GM12878 (cell line): ENCODE measurements at regions not wholly inside any gene's neighbourhood (a gene's known extent, or its start where the extent isn't known, plus 50 kb on each side); places are given as distances from the start of the nearest gene placed in this dataset.

Source experiments
- ATAC-seq: fragments of 200-7000 bp; cut with Tn5 transposase; 3 replicates; pipeline ENCODE4 v1.9.1; 2020; ENCODE audit warnings: mild to moderate bottlenecking, moderate library complexity
- BruUV-seq: library from RNA; stranded (reverse); fragments of 400-500 nt; replicated peaks from 2 replicates; lab custom pipeline; 2021; lab: Mats Ljungman, UMichigan
- CTCF ChIA-PET: fragments of 300-600 bp; sonication (Branson Sonifier 250); formaldehyde crosslinking; extraction: SDS; loops from one replicate; lab custom pipeline; 2021; ENCODE audit warnings: inconsistent platforms; lab: Yijun Ruan, JAX
- POLR2A ChIA-PET: fragments of 350-600 bp; formaldehyde crosslinking; extraction: SDS; loops from one replicate; lab custom pipeline; 2021; ENCODE audit warnings: inconsistent platforms; lab: Charles Lee
- RAD21 ChIA-PET: fragments of 300-600 bp; sonication (Branson Sonifier 250); formaldehyde crosslinking; loops from one replicate; lab custom pipeline; 2023; ENCODE audit warnings: antibody characterized with exemption; ENCODE audit not compliant: unreplicated experiment; lab: Charles Lee
- SMC1A ChIA-PET: fragments of 300-600 bp; sonication (Branson Sonifier 250); formaldehyde crosslinking; loops from one replicate; lab custom pipeline; 2023; ENCODE audit not compliant: unreplicated experiment, uncharacterized antibody; lab: Charles Lee
- DNase-seq: peaks from one replicate; pipeline ENCODE4 v3.0.0-alpha.2; 2011; ENCODE audit warnings: low read depth, low spot score
- FAIRE-seq: peaks from 3 replicates; lab custom pipeline; 2011; peaks lifted over from hg19 to GRCh38; lab: Jason Lieb, UNC
- H2AFZ ChIP-seq: 2 replicates; pipeline ENCODE4 v1.6.0; 2011; ENCODE audit warnings: low read depth, low read length, control low read depth; ENCODE audit not compliant: control insufficient read depth
- H3K27ac ChIP-seq: 2 replicates; pipeline ENCODE4 v1.5.1; 2011; ENCODE audit warnings: control low read depth; ENCODE audit not compliant: control insufficient read depth, insufficient read depth
- H3K27me3 ChIP-seq, 2 experiments: replicated peaks in 1 of 2; 2 replicates each; pipeline versions ENCODE4 v1.6.0 to v1.6.1; 2011; ENCODE audit warnings: low read length in 1 of 2; ENCODE audit not compliant: control insufficient read depth in 2 of 2, insufficient read depth in 2 of 2
- H3K36me3 ChIP-seq, 2 experiments: 2 replicates each; pipeline ENCODE4 v1.5.1; 2011; ENCODE audit warnings: low read length in 1 of 2; ENCODE audit not compliant: control insufficient read depth in 2 of 2, insufficient read depth in 2 of 2
- H3K4me1 ChIP-seq: 2 replicates; pipeline ENCODE4 v1.6.1; 2011; ENCODE audit warnings: mild to moderate bottlenecking, low read length, moderate library complexity, mixed read lengths; ENCODE audit not compliant: control insufficient read depth, insufficient read depth
- H3K4me2 ChIP-seq: 2 replicates; pipeline ENCODE4 v1.6.0; 2011; ENCODE audit warnings: control low read depth; ENCODE audit not compliant: control insufficient read depth, insufficient read depth
- H3K4me3 ChIP-seq: fragments of 200-600 bp; sonication (generic); 2 replicates; pipeline ENCODE4 v1.5.1; 2016
- H3K79me2 ChIP-seq: 2 replicates; pipeline ENCODE4 v1.6.0; 2011; ENCODE audit warnings: low read length; ENCODE audit not compliant: control insufficient read depth, insufficient read depth
- H3K9ac ChIP-seq: 2 replicates; pipeline ENCODE4 v1.8.0; 2011; ENCODE audit warnings: low read length, control low read depth, mixed read lengths; ENCODE audit not compliant: control insufficient read depth, insufficient read depth
- H3K9me3 ChIP-seq: replicated peaks from 3 replicates; pipeline ENCODE4 v1.5.1; 2011; ENCODE audit warnings: mild to moderate bottlenecking, low read length; ENCODE audit not compliant: control insufficient read depth, insufficient read depth
- H4K20me1 ChIP-seq: 2 replicates; pipeline ENCODE4 v1.6.0; 2011; ENCODE audit not compliant: control insufficient read depth, insufficient read depth
- ASH2L ChIP-seq: fragments of 300-600, 200-600 bp; sonication (generic); IDR thresholded peaks from 2 replicates; pipeline ENCODE4 v1.6.1; 2017; ENCODE audit warnings: low read depth, mild to moderate bottlenecking, borderline replicate concordance
- CBX5 ChIP-seq: sonication (generic); IDR thresholded peaks from 2 replicates; pipeline ENCODE4 v1.6.1; 2016; ENCODE audit warnings: low read depth, moderate library complexity, mild to moderate bottlenecking, inconsistent platforms
- ESRRA ChIP-seq: IDR thresholded peaks from 2 replicates; pipeline ENCODE4 v1.6.1; 2012; ENCODE audit warnings: mild to moderate bottlenecking, low read length, improper control_type of control experiment
- KLF5 ChIP-seq: fragments of 450-650 bp; IDR thresholded peaks from 2 replicates; pipeline ENCODE4 v1.6.1; 2014; ENCODE audit warnings: mild to moderate bottlenecking; ENCODE audit not compliant: partially characterized antibody
- LARP7 ChIP-seq: fragments of 450-650 bp; IDR thresholded peaks from 2 replicates; pipeline ENCODE4 v1.6.1; 2017; ENCODE audit warnings: mild to moderate bottlenecking
- NFXL1 ChIP-seq: fragments of 450-650 bp; IDR thresholded peaks from 2 replicates; pipeline ENCODE4 v1.6.1; 2017; ENCODE audit warnings: antibody characterized with exemption, mild to moderate bottlenecking, borderline replicate concordance
- NR2C1 ChIP-seq: fragments of 450-650 bp; IDR thresholded peaks from 2 replicates; pipeline ENCODE4 v1.6.1; 2017; ENCODE audit warnings: antibody characterized with exemption, mild to moderate bottlenecking, moderate library complexity
- NR2C2 ChIP-seq: IDR thresholded peaks from 2 replicates; pipeline ENCODE4 v1.6.1; 2011; ENCODE audit warnings: borderline replicate concordance, low read depth; ENCODE audit not compliant: control insufficient read depth, insufficient read length
- NRF1 ChIP-seq: conservative IDR thresholded peaks from 2 replicates; pipeline ENCODE4 v1.6.1; 2011; ENCODE audit warnings: mild to moderate bottlenecking, low read depth, low read length, improper control_type of control experiment
- RAD51 ChIP-seq: fragments of 450-650 bp; IDR thresholded peaks from 2 replicates; pipeline ENCODE4 v1.6.1; 2016; ENCODE audit warnings: moderate library complexity, mild to moderate bottlenecking, inconsistent platforms
- RUNX3 ChIP-seq: IDR thresholded peaks from 2 replicates; pipeline ENCODE4 v1.6.1; 2012; ENCODE audit warnings: low read length, inconsistent platforms
- SIN3A ChIP-seq: IDR thresholded peaks from 2 replicates; pipeline ENCODE4 v1.6.1; 2012; ENCODE audit warnings: low read depth, low read length, improper control_type of control experiment
- SIX5 ChIP-seq: IDR thresholded peaks from 2 replicates; pipeline ENCODE4 v1.6.1; 2011; ENCODE audit warnings: mild to moderate bottlenecking, low read depth, low read length, moderate library complexity; ENCODE audit not compliant: severe bottlenecking
- SRF ChIP-seq, 2 experiments: IDR thresholded peaks; 2 replicates each; pipeline ENCODE4 v1.6.1; 2011; ENCODE audit warnings: low read depth in 2 of 2, low read length in 2 of 2, mild to moderate bottlenecking in 1 of 2, moderate library complexity in 1 of 2
- ZNF622 ChIP-seq: fragments of 450-650 bp; IDR thresholded peaks from 2 replicates; pipeline ENCODE4 v1.6.1; 2017; ENCODE audit warnings: mild to moderate bottlenecking, inconsistent platforms
- ZSCAN29 ChIP-seq: fragments of 450-650 bp; IDR thresholded peaks from 2 replicates; pipeline ENCODE4 v1.6.1; 2017; ENCODE audit warnings: mild to moderate bottlenecking, moderate library complexity
- WGBS: methylation state at CpG from one replicate; pipeline ENCODE4 v1.1.6; 2016; ENCODE audit warnings: low lambda C conversion rate; ENCODE audit not compliant: insufficient replicate concordance, insufficient coverage; ENCODE audit errors: missing lambda C conversion rate; 5-methylcytosine and 5-hydroxymethylcytosine counted together
- in situ Hi-C: fragments of 300-500 bp; cut with MboI; formaldehyde crosslinking; loops from 9 replicates; pipeline ENCODE4 v1.14.3; 2018; ENCODE audit warnings: mixed read lengths
- intact Hi-C: fragments of 100-400 bp; cut with micrococcal nuclease; formaldehyde crosslinking; loops from one replicate; pipeline ENCODE4 v1.14.2; 2022; ENCODE audit not compliant: unreplicated experiment
- TF ChIP-seq, protein P1 (sequence below): fragments of 450-650 bp; IDR thresholded peaks from 2 replicates; pipeline ENCODE4 v1.6.1; 2017; ENCODE audit warnings: mild to moderate bottlenecking, moderate library complexity
- TF ChIP-seq, protein P2 (sequence below): IDR thresholded peaks from 2 replicates; pipeline ENCODE4 v1.6.1; 2012; ENCODE audit warnings: improper control_type of control experiment, low read depth, low read length; ENCODE audit not compliant: insufficient replicate concordance

DNA sequence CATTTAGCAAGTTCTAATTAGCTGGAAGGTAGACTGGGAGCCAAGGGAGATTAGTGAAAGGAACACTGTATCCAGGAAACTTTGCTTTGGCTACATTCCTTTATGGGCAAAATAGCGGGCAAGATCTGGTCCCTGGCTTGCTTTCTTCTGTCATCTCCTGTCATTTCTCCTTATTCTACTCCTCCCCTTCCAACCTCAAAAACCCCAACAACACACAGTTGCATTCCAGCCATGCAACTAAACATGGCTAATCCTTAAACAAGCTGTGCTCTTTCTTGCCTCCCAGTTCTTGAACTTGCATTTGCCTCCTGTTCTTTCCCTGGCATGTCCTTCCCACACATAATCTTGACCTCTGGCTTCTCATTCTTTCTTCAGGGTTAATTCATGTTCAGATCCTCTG, 59.5 kb upstream of the CDCA7L start:
- TF ChIP-seq NR2C1 (no peak), KLF5 (no peak), SRF (IDR thresholded peaks at IDR 0.05; ENCODE audit: low read depth in 2 of 2, low read length in 2 of 2) (no peak), ASH2L (no peak), NR2C2 (no peak), ZNF622 (no peak), ESRRA (no peak), ZSCAN29 (no peak), RUNX3 (no peak), SIX5 (no peak), NRF1 (no peak), SIN3A (no peak), RAD51 (no peak), NFXL1 (no peak), LARP7 (no peak), CBX5 (no peak)
- TF ChIP-seq, protein P1, sequence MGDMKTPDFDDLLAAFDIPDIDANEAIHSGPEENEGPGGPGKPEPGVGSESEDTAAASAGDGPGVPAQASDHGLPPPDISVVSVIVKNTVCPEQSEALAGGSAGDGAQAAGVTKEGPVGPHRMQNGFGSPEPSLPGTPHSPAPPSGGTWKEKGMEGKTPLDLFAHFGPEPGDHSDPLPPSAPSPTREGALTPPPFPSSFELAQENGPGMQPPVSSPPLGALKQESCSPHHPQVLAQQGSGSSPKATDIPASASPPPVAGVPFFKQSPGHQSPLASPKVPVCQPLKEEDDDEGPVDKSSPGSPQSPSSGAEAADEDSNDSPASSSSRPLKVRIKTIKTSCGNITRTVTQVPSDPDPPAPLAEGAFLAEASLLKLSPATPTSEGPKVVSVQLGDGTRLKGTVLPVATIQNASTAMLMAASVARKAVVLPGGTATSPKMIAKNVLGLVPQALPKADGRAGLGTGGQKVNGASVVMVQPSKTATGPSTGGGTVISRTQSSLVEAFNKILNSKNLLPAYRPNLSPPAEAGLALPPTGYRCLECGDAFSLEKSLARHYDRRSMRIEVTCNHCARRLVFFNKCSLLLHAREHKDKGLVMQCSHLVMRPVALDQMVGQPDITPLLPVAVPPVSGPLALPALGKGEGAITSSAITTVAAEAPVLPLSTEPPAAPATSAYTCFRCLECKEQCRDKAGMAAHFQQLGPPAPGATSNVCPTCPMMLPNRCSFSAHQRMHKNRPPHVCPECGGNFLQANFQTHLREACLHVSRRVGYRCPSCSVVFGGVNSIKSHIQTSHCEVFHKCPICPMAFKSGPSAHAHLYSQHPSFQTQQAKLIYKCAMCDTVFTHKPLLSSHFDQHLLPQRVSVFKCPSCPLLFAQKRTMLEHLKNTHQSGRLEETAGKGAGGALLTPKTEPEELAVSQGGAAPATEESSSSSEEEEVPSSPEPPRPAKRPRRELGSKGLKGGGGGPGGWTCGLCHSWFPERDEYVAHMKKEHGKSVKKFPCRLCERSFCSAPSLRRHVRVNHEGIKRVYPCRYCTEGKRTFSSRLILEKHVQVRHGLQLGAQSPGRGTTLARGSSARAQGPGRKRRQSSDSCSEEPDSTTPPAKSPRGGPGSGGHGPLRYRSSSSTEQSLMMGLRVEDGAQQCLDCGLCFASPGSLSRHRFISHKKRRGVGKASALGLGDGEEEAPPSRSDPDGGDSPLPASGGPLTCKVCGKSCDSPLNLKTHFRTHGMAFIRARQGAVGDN, result no peak
- TF ChIP-seq, protein P2, sequence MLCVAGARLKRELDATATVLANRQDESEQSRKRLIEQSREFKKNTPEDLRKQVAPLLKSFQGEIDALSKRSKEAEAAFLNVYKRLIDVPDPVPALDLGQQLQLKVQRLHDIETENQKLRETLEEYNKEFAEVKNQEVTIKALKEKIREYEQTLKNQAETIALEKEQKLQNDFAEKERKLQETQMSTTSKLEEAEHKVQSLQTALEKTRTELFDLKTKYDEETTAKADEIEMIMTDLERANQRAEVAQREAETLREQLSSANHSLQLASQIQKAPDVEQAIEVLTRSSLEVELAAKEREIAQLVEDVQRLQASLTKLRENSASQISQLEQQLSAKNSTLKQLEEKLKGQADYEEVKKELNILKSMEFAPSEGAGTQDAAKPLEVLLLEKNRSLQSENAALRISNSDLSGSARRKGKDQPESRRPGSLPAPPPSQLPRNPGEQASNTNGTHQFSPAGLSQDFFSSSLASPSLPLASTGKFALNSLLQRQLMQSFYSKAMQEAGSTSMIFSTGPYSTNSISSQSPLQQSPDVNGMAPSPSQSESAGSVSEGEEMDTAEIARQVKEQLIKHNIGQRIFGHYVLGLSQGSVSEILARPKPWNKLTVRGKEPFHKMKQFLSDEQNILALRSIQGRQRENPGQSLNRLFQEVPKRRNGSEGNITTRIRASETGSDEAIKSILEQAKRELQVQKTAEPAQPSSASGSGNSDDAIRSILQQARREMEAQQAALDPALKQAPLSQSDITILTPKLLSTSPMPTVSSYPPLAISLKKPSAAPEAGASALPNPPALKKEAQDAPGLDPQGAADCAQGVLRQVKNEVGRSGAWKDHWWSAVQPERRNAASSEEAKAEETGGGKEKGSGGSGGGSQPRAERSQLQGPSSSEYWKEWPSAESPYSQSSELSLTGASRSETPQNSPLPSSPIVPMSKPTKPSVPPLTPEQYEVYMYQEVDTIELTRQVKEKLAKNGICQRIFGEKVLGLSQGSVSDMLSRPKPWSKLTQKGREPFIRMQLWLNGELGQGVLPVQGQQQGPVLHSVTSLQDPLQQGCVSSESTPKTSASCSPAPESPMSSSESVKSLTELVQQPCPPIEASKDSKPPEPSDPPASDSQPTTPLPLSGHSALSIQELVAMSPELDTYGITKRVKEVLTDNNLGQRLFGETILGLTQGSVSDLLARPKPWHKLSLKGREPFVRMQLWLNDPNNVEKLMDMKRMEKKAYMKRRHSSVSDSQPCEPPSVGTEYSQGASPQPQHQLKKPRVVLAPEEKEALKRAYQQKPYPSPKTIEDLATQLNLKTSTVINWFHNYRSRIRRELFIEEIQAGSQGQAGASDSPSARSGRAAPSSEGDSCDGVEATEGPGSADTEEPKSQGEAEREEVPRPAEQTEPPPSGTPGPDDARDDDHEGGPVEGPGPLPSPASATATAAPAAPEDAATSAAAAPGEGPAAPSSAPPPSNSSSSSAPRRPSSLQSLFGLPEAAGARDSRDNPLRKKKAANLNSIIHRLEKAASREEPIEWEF, result no peak
- no peak for ATAC-seq
- no peak overlapping the region for H3K27ac ChIP-seq
- ChIA-PET CTCF (no interaction called here), SMC1A (no interaction called here), POLR2A (no interaction called here), RAD21 (interaction anchor here (0.9 to 1.2 kb wide), 2 partner anchors 440 to 751 kb away, joined by 3 read pairs; no protein-coding TSS in a partner anchor)
- BruUV-seq, result no TSS peak
- no peak overlapping the region for H2AFZ ChIP-seq
- no peak for DNase-seq
- no peak overlapping the region for H3K9ac ChIP-seq
- H3K4me3 ChIP-seq, result no peak overlapping the region
- H3K79me2 ChIP-seq, result no peaks in the 10 kb centered on the region
- H3K9me3 ChIP-seq, result no peaks in the 10 kb centered on the region
- no peak for FAIRE-seq
- intact Hi-C loops (no loop called here), in situ Hi-C loops (loop anchor here (10.0 kb wide), 1 partner anchor 750 kb away; no protein-coding TSS in a partner anchor)
- H4K20me1 ChIP-seq, result no peaks in the 10 kb centered on the region
- WGBS, result 56% methylated on average over 1 of the region's 1 CpG
- H3K36me3 ChIP-seq, result no peaks in the 10 kb centered on the region
- H3K27me3 ChIP-seq, result peaks cover 0 to 1% of the 10 kb centered on the region in 2 experiments; a peak in 1 of 4 replicates
- H3K4me1 ChIP-seq, result no peaks in the 10 kb centered on the region
- H3K4me2 ChIP-seq, result no peak overlapping the region
